Colon (tissue), 2 donors: ENCODE measurements at regions not wholly inside any gene's neighbourhood (a gene's known extent, or its start where the extent isn't known, plus 50 kb on each side); places are given as distances from the start of the nearest gene placed in this dataset.
"Not testable (repeated sequence)": the region's sequence is repeated elsewhere in the genome, so short reads cannot be mapped to it uniquely, and the experiment has no call there.

Source experiments
- FAIRE-seq: peaks from 2 replicates; lab custom pipeline; 2012; peaks lifted over from hg19 to GRCh38; lab: Jason Lieb, UNC
- donor health status: control.
- donor health status: control.

GRCh38 chr10:133785846-133786602 lies 159.4 kb upstream of the FRG2B start:
- not testable (repeated sequence) for FAIRE-seq

- not testable (repeated sequence) for FAIRE-seq
Measured at GRCh38 chr10:133785178-133785577, 158.6 kb upstream of the FRG2B start.

GRCh38 chr10:133765308-133765707 lies 138.7 kb upstream of the FRG2B start:
- peak; percentile 31 for FAIRE-seq

GRCh38 chr10:133764823-133765209 lies 138.2 kb upstream of the FRG2B start:
- not testable (repeated sequence) for FAIRE-seq

- not testable (repeated sequence) for FAIRE-seq
Measured at GRCh38 chr10:133763875-133764822, 137.6 kb upstream of the FRG2B start.

- FAIRE-seq = not testable (repeated sequence)
Measured at GRCh38 chr10:133763190-133763589, 136.6 kb upstream of the FRG2B start.

GRCh38 chr10:133753545-133753944 lies 127.0 kb upstream of the FRG2B start:
- not testable (repeated sequence) for FAIRE-seq
